Transverse colon (tissue), 3 donors: ENCODE measurements at regions not wholly inside any gene's neighbourhood (a gene's known extent, or its start where the extent isn't known, plus 50 kb on each side); places are given as distances from the start of the nearest gene placed in this dataset.

Source experiments
- EP300 ChIP-seq: sonication (generic); formaldehyde crosslinking; IDR thresholded peaks from one replicate; pipeline ENCODE4 v1.6.1; 2017; ENCODE audit warnings: antibody characterized with exemption, low read depth
- TF ChIP-seq, protein P1 (sequence below), 5 experiments: fragments of 200-600 bp in 3 of 5; fragments of 450-650 bp in 2 of 5; sonication (generic) in 3 of 5; IDR thresholded peaks; 1 replicate in 2 of 5; 2 replicates in 3 of 5; pipeline ENCODE4 v1.5.1; 2016 to 2017; ENCODE audit warnings: antibody characterized with exemption in 5 of 5, inconsistent platforms in 3 of 5, mild to moderate bottlenecking in 2 of 5, moderate library complexity in 1 of 5

DNA sequence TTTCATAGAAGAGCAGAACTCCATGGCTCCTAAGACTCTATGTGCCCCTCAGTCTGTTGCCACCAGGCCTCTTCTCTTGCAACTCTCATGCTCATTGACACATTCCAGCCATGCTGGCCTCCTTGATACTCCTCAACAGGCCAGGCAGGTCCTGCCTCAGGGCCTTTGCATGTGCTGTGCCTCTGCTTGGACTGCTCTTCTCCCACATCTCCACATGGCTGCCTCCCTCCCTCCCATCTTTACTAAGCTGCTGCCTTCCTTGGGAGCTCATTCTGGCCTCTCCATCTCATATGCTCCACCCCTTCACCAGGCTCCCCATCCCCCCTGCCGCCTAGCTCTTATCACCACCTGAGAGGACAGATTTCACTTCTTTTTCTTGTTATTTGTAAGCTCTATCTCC lies 103.8 kb upstream of the GPR26 start:
- TF ChIP-seq, protein P1, sequence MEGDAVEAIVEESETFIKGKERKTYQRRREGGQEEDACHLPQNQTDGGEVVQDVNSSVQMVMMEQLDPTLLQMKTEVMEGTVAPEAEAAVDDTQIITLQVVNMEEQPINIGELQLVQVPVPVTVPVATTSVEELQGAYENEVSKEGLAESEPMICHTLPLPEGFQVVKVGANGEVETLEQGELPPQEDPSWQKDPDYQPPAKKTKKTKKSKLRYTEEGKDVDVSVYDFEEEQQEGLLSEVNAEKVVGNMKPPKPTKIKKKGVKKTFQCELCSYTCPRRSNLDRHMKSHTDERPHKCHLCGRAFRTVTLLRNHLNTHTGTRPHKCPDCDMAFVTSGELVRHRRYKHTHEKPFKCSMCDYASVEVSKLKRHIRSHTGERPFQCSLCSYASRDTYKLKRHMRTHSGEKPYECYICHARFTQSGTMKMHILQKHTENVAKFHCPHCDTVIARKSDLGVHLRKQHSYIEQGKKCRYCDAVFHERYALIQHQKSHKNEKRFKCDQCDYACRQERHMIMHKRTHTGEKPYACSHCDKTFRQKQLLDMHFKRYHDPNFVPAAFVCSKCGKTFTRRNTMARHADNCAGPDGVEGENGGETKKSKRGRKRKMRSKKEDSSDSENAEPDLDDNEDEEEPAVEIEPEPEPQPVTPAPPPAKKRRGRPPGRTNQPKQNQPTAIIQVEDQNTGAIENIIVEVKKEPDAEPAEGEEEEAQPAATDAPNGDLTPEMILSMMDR (IDR thresholded peaks at IDR 0.05) = no peak
- no peak for TF ChIP-seq EP300
